AG10803 (cell line): ENCODE measurements at regions not wholly inside any gene's neighbourhood (a gene's known extent, or its start where the extent isn't known, plus 50 kb on each side); places are given as distances from the start of the nearest gene placed in this dataset.

Source experiments
- DNase-seq: peaks from one replicate; pipeline ENCODE4 v3.0.0; 2010; ENCODE audit warnings: low read depth
- H3K4me3 ChIP-seq: 2 replicates; pipeline ENCODE4 v1.5.1; 2011; ENCODE audit warnings: mild to moderate bottlenecking, low read length, control low read depth
- CTCF ChIP-seq: conservative IDR thresholded peaks from 2 replicates; pipeline ENCODE4 v1.5.1; 2011; ENCODE audit warnings: mild to moderate bottlenecking, low read length, control low read depth, inconsistent platforms

GRCh38 chr7:10708447-10708846 lies 265.2 kb upstream of the PHF14 start:
- DNase-seq: no peak
- H3K4me3 ChIP-seq: no peak overlapping the region
- no peak for TF ChIP-seq CTCF

- TF ChIP-seq CTCF: no peak
- no peak for DNase-seq
- no peak overlapping the region for H3K4me3 ChIP-seq
Observed at GRCh38 chr7:10718768-10719167, 254.9 kb upstream of the PHF14 start.

GRCh38 chr7:10720042-10720441 lies 253.6 kb upstream of the PHF14 start:
- H3K4me3 ChIP-seq: no peak overlapping the region
- TF ChIP-seq CTCF: no peak
- no peak for DNase-seq

- no peak for DNase-seq
- TF ChIP-seq CTCF: no peak
- H3K4me3 ChIP-seq: no peak overlapping the region
Observed at GRCh38 chr7:10721289-10721688, 252.4 kb upstream of the PHF14 start.

- no peak for DNase-seq
- TF ChIP-seq CTCF: no peak
- no peak overlapping the region for H3K4me3 ChIP-seq
Observed at GRCh38 chr7:10723832-10724231, 249.8 kb upstream of the PHF14 start.

- no peak overlapping the region for H3K4me3 ChIP-seq
- DNase-seq: no peak
- TF ChIP-seq CTCF: no peak
Observed at GRCh38 chr7:10724449-10724848, 249.2 kb upstream of the PHF14 start.

- TF ChIP-seq CTCF: no peak
- no peak overlapping the region for H3K4me3 ChIP-seq
- DNase-seq: no peak
Observed at GRCh38 chr7:10727636-10728035, 246.0 kb upstream of the PHF14 start.
